Smooth muscle cell (in vitro differentiated cells): ENCODE measurements at regions not wholly inside any gene's neighbourhood (a gene's known extent, or its start where the extent isn't known, plus 50 kb on each side); places are given as distances from the start of the nearest gene placed in this dataset.

Experiments
- DNase-seq: peaks from one replicate; lab custom pipeline; 2025; ENCODE audit not compliant: unreplicated experiment; lab: John Stamatoyannopoulos, UW
- H2AFZ ChIP-seq: fragments of 200-600 bp; sonication (generic); 2 replicates; pipeline ENCODE4 v1.6.0; 2016; ENCODE audit warnings: antibody characterized with exemption, low read depth, mild to moderate bottlenecking
- H3F3A ChIP-seq: fragments of 200-600 bp; sonication (generic); 2 replicates; pipeline ENCODE4 v1.6.0; 2017; ENCODE audit warnings: antibody characterized with exemption, low read depth
- H3K27ac ChIP-seq: fragments of 200-600 bp; sonication (generic); 2 replicates; pipeline ENCODE4 v1.5.1; 2016; ENCODE audit warnings: low read depth, mild to moderate bottlenecking
- H3K27me3 ChIP-seq: fragments of 200-600 bp; sonication (generic); 2 replicates; pipeline ENCODE4 v1.6.1; 2016; ENCODE audit warnings: low read depth, mild to moderate bottlenecking
- H3K36me3 ChIP-seq: fragments of 200-600 bp; sonication (generic); 2 replicates; pipeline ENCODE4 v1.5.1; 2016; ENCODE audit warnings: low read depth
- H3K4me1 ChIP-seq: fragments of 200-600 bp; sonication (generic); 2 replicates; pipeline ENCODE4 v1.5.1; 2016; ENCODE audit warnings: low read depth
- H3K4me2 ChIP-seq: fragments of 200-600 bp; sonication (generic); 2 replicates; pipeline ENCODE4 v1.6.0; 2016; ENCODE audit warnings: mild to moderate bottlenecking
- H3K4me3 ChIP-seq: fragments of 200-600 bp; sonication (generic); 2 replicates; pipeline ENCODE4 v1.5.1; 2016; ENCODE audit warnings: mild to moderate bottlenecking
- H3K79me2 ChIP-seq: fragments of 200-600 bp; sonication (generic); 2 replicates; pipeline ENCODE4 v1.6.0; 2016; ENCODE audit warnings: low read depth, mild to moderate bottlenecking
- H3K9ac ChIP-seq: fragments of 200-600 bp; sonication (generic); 2 replicates; pipeline ENCODE4 v1.6.0; 2016; ENCODE audit warnings: low read depth
- H3K9me3 ChIP-seq: fragments of 200-600 bp; sonication (generic); replicated peaks from 2 replicates; pipeline ENCODE4 v1.5.1; 2016; ENCODE audit warnings: low read depth
- H4K20me1 ChIP-seq: fragments of 200-600 bp; sonication (generic); 2 replicates; pipeline ENCODE4 v1.6.0; 2016; ENCODE audit warnings: low read depth
- CTCF ChIP-seq: fragments of 200-600 bp; sonication (generic); IDR thresholded peaks from 2 replicates; pipeline ENCODE4 v1.5.1; 2017; ENCODE audit warnings: borderline replicate concordance, mild to moderate bottlenecking, antibody characterized with exemption; ENCODE audit not compliant: insufficient read depth, poor library complexity, severe bottlenecking
- WGBS: methylation state at CpG from one replicate; pipeline ENCODE4 v1.1.7; 2016; ENCODE audit warnings: low lambda C conversion rate; 5-methylcytosine and 5-hydroxymethylcytosine counted together

- no peaks in the 10 kb centered on the region for H3K79me2 ChIP-seq
- no peak overlapping the region for H3K4me2 ChIP-seq
- no peaks in the 10 kb centered on the region for H3K9me3 ChIP-seq
- H4K20me1 ChIP-seq: no peaks in the 10 kb centered on the region
- H3K4me1 ChIP-seq: no peaks in the 10 kb centered on the region
- no peaks in the 10 kb centered on the region for H3F3A ChIP-seq
- no peak overlapping the region for H3K4me3 ChIP-seq
- no peak overlapping the region for H3K27ac ChIP-seq
- H3K9ac ChIP-seq: no peak overlapping the region
- no peaks in the 10 kb centered on the region for H3K36me3 ChIP-seq
- H2AFZ ChIP-seq: no peak overlapping the region
- no peaks in the 10 kb centered on the region for H3K27me3 ChIP-seq
- no peak for TF ChIP-seq CTCF
- DNase-seq: no peak
- 87% methylated on average over 4 of the region's 4 CpGs for WGBS
These were observed 91.9 kb upstream of the KLHL13 start for GRCh38 chrX:118208481-118208880.

GRCh38 chrX:118211891-118212816, 95.5 kb upstream of the KLHL13 start:
- TF ChIP-seq CTCF: no peak
- Histone ChIP-seq H3K4me3 (no peak overlapping the region), H3K4me1 (no peaks in the 10 kb centered on the region), H3K9ac (no peak overlapping the region), H3K79me2 (no peaks in the 10 kb centered on the region), H4K20me1 (no peaks in the 10 kb centered on the region), H3K9me3 (no peaks in the 10 kb centered on the region), H2AFZ (no peak overlapping the region), H3K27me3 (no peaks in the 10 kb centered on the region), H3K4me2 (no peak overlapping the region), H3K27ac (no peak overlapping the region), H3K36me3 (no peaks in the 10 kb centered on the region), H3F3A (no peaks in the 10 kb centered on the region)
- WGBS: 70% methylated on average over 10 of the region's 10 CpGs
- DNase-seq: no peak

- H4K20me1 ChIP-seq: no peaks in the 10 kb centered on the region
- no peak for TF ChIP-seq CTCF
- H3K79me2 ChIP-seq: no peaks in the 10 kb centered on the region
- no peaks in the 10 kb centered on the region for H3K36me3 ChIP-seq
- H3K9me3 ChIP-seq: no peaks in the 10 kb centered on the region
- no peak overlapping the region for H3K4me3 ChIP-seq
- 48% methylated on average over 2 of the region's 2 CpGs for WGBS
- H2AFZ ChIP-seq: no peak overlapping the region
- no peak overlapping the region for H3K4me2 ChIP-seq
- no peaks in the 10 kb centered on the region for H3K27me3 ChIP-seq
- H3K27ac ChIP-seq: no peak overlapping the region
- H3K9ac ChIP-seq: no peak overlapping the region
- no peaks in the 10 kb centered on the region for H3K4me1 ChIP-seq
- no peaks in the 10 kb centered on the region for H3F3A ChIP-seq
- no peak for DNase-seq
These were observed 96.2 kb upstream of the KLHL13 start for GRCh38 chrX:118212817-118213183.

- H4K20me1 ChIP-seq: no peaks in the 10 kb centered on the region
- no peak overlapping the region for H3K27ac ChIP-seq
- H3K4me2 ChIP-seq: no peak overlapping the region
- H2AFZ ChIP-seq: no peak overlapping the region
- H3K79me2 ChIP-seq: no peaks in the 10 kb centered on the region
- DNase-seq: no peak
- no peak overlapping the region for H3K9ac ChIP-seq
- H3K9me3 ChIP-seq: no peaks in the 10 kb centered on the region
- H3K27me3 ChIP-seq: no peaks in the 10 kb centered on the region
- no peaks in the 10 kb centered on the region for H3F3A ChIP-seq
- H3K4me1 ChIP-seq: no peaks in the 10 kb centered on the region
- no peaks in the 10 kb centered on the region for H3K36me3 ChIP-seq
- H3K4me3 ChIP-seq: no peak overlapping the region
- no peak for TF ChIP-seq CTCF
- 49% methylated on average over 2 of the region's 2 CpGs for WGBS
These were observed 98.7 kb upstream of the KLHL13 start for GRCh38 chrX:118215346-118215745.
